HG03280 (cell line): ENCODE measurements at regions not wholly inside any gene's neighbourhood (a gene's known extent, or its start where the extent isn't known, plus 50 kb on each side); places are given as distances from the start of the nearest gene placed in this dataset.

Experiments used
- ATAC-seq: cut with Tn5 transposase; IDR thresholded peaks from one replicate; pipeline ENCODE4 v1.9.1; 2021; ENCODE audit warnings: mild to moderate bottlenecking, moderate library complexity; ENCODE audit not compliant: unreplicated experiment

DNA sequence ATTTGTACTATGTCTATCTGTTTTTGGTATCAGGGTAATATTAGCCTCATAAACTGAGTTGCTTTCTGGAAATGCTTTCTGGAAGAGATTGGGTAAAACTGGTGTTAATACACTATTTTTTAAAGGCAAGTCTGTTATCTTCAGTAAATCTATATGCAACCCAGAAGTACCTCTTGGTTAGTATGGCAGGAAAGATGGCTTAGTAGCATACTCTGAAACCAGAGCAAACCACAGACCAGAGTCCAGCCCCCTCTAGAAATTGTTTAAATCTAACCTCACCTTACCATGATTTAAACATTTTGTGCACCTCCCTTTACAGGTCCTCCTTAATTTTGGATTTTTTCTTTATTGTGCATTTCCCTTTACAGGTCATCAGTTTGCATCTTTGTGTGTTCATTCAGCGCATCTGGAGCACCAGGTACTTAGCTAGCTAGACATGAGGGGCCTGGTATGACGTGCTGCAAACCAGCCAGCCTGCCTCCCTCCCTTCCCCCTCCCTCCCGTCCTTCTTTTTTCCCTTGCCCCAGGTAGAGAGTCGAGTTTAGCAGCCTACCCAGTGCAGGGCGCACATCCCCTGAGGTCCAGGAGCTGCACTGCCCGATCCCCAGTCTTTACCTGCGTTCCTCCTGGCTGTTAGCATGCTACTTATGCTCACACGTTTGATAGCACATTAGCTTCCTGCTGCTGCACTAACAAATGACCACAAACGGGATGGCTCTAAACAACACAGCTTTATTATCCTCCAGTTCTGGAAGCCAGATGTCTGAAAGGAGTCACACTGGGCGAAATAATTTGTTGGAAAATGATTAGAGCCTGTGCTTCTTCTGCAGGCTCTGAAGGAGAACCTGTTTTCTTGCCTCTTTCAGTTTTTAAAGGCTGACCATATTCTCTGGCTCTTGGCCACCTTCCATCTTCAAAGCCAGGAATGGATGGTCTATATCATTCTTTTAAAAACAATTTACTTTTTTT is 299.9 kb upstream of the HABP2 start:
- ATAC-seq: no peak

DNA sequence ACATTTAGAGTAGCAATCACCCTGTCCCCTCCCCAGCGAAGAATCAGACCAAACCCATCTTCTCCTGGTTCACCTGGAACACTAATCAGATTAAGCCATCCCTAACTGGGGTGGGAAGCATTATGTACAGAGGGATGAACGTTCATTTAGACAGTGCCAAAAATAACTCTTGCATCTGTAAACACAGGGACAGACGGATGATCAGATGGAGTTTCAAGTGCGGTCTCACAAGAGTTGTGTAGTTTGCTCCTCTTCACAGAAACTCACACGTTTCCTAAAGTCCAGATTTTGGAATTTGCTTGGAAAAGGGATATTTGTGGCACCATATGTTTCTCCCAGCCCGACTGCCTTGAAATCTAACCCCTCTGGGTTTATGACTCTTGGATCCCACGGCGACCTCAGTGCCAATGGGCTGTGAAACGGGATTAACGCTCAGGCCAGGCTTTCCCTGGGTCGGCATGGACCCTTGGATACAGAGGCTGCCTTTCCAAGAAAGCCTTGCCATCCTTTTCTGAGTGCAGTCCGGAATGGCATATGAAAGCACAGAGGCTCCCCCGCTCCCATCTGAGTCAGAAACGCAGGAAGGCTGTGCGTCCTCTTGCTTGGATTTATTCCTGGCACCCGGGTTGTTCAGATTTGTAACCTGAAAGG is 293.2 kb upstream of the HABP2 start:
- no peak for ATAC-seq

DNA sequence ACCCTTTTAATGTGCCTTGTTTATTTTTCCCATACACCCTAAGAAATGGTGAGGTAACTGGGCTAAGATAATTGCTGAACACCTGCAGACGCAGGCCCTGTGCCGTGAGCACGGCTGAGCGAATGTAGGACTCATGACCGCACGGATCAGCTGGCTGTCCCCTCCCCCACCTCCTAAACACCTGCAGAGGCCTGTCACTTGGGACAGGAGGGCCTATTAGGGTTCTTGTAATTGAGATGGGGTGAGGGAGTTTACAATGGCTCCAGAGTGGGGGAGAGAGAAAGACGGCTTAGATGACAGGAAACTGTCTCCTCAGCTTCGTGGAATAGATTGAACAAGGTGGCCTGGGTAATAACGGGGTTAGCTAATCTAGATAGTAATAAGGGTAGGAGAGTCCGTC is 291.7 kb upstream of the HABP2 start:
- ATAC-seq: no peak

DNA sequence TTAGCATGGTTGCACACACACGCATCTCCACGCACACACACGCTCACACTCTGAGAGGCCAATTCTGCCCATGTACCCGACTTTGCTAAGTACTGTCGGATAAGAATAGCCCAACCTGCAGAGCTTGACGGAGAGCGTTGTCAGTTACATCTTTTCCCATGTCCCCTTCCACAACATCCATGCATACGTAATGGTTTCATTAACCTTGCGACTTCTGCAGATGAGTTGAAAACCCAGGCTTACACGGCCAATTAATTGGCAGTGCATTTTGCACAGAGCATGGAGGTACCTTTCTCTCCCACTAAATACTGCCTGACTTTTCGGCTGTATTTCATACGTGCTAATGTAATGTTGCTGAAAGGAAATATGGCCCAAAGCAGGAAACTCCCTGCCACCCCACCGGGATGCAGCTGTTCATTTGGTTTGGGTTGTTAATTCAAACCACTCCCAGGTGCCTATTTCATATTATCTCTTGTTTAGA is 291.2 kb upstream of the HABP2 start:
- no peak for ATAC-seq

DNA sequence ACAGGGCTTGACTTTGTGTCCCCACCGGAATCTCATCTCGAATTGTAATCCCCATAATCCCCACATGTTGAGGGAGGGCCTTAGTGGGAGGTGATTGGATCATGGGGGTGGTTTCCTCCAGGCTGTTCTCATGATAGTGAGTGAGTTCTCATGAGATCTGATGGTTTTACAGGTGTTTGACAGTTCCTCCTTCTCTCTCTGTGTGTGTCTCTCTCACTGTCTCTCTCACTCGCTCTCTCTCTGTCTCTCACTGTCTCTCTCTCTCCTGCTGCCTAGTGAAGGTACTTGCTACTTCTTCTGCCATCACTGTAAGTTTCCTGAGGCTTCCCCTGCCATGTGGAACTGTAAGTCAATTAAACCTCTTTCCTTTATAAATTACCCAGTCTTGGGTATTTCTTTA is 289.8 kb upstream of the HABP2 start:
- no peak for ATAC-seq

DNA sequence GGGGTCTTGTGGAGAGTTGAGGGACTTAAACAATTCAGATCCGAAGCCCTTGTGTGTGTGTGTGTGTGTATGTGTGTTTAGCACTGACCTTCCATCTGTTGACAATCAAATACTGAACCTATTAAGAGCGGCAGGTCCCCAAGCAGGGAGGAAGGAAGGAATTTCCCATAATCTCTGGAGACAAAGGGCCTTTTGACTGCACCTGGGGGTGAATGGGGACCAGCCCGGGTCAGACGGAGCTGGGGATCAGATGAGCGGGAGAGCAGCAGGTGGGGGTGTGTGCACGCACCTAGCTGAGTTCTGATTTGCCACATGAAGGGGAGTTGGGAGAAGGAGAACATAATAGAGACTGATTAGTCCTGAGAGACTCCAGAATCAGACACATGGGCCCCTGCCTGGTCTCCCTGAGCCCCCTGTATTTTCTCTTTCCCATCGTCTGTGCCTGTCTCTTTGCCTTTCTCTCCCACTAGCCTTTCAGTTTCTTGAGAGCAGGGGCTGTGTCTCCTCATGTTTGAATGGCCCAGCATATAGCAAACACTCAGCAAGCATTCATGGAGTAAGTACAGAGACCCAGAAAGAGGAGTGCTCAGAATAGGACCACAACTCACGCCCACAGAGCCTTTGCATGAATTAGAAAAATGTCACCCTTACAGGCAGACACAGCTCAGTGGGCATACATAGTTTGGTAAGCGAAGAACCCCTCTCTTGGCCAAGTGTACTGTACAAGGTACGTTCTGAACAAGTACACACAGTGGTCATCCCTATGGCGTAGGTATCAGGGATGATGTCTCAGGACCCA is 288.3 kb upstream of the HABP2 start:
- no peak for ATAC-seq

DNA sequence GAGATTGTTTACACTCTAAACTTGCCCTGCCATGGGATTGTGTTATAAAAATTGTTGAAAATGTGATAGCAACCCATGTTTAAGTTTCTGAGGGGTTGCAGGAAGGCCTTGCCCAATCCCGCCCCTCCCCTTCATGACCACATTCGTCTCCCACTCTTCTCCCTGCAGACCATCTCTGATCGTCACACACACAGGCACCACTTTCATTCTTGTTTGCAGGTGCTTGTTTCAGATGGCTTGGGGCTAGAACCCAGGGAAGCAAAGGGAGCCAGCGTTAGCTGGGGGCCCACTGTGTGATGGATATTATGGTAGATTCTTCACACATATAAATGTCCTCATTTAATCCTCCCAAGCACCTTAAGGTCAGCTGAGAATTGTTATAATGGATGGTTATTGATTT is 286.7 kb upstream of the HABP2 start:
- ATAC-seq: no peak

DNA sequence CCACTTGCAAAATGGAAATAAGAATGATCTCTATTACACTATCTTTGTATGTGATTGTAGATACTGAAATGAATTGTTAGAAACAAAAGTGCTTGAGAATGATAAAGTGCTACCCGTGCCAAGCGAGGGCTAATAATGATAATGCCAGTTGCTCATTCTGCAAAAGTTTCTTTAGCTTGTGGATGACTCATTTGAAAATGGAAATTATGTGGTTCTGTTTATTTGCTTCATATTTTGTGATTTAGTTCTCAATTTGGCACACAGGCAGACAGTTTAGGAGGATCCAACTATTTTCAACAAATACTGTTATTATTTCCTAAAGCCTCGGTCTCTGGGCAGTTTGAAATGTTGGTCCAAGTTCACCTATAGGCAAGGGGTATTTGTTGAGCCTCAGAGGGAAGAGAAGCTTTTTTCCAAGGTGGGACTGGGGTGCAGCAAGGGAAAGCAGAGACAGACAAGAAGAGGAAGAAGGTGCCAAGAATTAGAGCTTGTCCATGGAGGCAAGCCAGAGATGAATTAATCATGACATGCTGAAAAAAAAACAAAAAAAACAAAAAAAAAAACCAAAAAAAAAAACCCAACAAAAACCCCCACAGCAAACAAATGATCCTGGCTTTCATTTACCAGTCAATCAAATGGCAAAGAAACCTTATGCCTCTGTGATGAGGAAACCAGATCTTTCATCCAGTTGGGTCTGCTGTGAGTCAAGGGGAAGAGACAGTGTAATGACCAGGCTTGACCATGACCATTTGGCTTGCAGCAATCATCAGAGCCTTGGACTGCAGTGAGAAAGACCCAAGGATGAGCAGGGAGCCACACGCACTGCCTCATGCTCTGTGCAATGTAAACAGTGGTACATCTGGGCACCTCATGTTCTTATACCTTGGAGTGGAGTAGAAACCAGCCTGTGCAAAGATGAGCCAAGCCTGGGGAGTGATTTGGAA is 285.0 kb upstream of the HABP2 start:
- ATAC-seq: no peak

DNA sequence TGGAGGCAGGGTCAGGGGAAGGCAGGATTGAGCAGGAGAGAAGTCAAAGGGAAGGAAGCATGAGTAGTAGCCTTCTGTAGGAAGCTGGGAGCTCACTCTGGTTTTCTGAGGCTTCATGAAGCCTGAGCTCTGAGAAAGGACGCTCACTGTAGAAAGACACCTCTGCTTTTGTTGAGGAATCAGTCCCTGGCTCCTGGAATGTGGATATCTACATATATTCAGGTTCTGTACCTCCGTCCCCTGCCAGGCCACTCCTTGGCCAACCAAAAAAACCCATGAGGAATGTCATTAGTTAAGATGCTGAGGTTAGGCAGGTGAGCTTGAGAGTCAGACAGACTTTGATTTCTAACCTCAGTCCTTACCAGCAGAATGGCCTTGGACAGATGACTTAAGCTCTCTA is 283.5 kb upstream of the HABP2 start:
- ATAC-seq: no peak

DNA sequence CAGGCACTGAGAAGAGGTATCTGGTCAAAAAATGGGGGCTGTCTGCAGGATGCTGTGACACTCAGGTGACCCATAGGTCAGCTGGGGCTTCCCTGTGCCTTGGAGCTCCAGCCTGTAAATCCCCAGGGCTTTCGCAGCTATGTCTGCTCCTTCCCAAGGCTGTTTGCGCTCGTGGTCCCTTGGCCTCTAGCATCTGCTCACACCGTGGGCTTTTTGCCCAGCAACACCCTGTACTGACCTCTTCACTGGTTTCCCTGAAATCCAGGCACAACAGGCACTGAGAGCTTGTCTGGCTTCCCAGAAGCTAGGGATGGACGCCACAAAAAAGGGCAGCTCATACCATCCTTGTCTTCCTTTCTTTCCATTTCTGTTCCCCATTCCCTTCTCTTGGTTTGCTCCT is 280.3 kb upstream of the HABP2 start:
- ATAC-seq: no peak

DNA sequence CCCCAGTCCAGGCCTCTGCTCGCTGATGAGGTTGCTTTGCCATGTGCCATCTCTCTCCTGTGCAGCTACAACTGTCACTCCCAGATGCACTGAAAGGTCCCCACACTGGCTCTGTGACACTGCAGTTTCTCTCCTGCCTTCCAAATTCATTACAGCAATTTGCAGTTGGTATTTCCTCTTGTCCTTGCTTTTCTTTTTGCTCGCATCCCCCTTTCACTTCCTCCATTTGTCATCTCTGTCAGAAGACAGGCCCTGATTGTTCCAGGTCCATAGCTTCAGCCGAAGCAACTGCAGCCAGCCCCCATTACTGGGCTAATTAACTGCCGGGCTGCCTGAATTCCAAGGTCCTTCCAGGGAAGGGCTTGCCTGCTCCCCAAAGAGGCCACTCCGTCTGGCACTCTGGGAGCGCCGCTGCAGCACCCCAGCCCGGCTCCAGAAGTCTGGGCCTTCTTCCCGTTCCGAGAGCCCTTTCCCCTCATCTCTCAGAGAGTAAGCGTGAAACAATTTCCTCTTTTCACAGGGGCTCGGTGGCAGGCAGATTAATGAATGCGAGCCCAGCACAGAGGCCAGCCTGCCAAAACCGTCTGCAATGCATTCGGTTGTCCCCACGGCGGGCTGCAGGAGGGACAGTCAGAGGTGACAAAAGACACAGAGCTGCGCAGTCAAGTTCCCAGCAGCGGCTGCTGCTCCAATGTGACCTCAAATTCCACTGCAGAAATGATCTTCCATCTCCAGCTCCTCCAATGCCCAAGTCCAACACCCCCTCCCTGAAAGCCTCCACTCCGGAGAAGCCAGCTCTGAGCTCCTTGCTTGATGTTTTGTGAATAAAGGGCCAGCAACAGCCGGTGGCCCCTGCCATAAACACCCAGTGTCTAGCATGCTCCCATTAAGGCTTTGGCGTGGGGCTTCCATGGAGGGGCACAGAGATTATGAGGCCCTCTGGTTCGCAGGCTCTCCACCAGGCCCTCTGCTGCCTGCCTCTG is 279.4 kb upstream of the HABP2 start:
- no peak for ATAC-seq

DNA sequence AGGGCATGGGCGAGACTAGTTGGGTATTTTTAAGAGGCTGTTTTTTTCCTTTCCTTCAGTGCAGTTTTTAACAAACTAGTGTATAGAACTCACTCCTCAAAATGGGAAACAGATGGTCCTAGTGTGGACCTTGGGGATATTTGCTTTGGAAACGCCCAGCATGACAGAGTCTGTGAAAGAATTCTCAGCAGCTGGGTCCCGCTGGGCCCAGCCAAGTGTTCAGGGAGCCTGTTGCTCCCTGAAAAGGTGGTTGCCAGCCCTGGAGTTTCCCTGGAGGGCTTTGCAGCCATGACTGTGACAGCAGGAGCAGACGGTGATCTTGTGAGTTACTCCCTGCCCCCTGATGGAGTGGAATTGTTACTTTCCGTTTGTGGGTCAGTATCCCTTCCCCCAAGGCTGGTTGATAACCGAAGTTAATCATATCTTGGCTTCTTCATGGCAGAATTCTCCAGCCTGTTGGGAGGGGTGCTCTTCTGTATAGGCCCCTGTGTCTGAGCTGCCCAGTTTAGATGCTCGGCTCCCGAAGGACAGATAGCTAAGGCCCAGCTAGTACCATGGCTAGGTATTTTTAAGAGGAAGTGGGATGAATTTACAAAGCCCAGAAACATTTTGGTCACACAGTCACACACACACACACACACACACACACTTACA is 278.6 kb upstream of the HABP2 start:
- ATAC-seq: no peak

DNA sequence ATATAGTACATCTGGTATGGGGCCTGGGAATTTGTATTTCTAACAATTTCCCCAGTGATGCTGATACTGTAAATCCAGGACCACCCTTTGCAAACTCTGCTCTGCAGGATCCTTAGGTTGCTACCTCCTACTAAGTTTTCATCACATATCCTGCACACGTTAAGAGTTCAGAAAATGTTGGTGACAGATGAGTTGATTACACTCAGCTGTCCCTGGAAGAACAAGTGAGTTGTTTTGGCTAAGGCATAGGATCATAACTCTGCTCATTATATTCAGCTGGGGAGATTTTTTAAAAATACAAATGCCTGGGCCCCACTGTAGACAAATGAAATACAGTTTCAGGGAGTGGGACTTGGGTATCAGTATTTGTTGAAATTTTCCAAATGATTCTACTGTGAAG is 274.6 kb upstream of the HABP2 start:
- no peak for ATAC-seq

DNA sequence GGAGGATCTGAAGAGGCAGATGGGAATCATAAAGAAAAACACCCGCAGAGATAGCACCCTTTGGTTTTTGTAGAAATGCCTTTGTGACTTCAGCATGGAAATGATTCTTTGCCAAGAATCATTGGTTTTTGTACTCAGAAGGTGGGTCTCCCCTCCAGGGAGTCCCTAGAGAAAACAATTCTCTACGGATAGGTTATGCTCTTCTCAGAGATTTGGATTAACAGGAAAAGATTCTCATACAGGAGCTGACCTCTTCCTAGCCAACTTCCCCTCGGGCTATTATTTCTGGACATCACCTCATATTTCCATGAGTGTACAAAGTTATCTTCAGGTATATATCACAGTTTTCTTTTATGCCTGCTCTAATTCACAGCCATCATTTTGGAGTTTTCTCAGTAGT is 274.2 kb upstream of the HABP2 start:
- ATAC-seq: no peak

DNA sequence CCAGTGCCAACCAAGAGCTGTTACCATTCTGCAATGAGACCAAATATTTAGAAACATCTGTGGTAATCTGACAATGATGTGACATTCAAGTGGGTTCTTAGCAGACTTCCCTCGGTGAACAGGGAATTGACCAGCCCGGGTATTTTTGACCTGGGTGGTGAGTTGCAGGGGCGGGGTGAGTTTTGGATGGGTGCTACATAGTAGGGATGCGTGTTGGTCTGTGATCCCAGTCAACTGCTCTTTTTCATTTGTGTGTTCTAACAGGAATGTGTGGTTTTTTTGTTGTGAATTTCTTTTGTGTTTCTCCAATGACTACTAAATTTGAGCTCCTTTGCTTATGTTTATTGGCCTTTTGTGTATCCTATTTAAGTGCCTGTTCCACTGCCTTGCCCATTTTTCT is 273.6 kb upstream of the HABP2 start:
- no peak for ATAC-seq

DNA sequence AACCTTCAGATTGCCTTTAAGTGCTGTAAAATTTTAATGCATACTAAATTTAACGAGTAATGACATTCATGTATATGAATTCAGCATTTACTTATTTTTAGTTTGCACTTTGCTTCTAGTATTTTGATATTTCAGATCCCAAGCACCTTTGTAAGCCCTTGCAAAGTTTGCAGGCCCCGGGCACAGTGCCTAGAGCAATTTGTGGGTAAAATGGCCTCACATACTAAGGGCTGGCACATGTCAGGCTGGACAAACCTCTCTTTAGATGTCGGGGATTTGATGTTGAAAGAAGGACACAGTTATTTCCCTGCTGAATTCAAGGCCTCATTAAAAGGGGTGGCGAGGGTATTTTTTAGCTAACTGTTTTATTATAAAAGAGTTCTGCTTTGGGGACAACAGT is 270.3 kb upstream of the HABP2 start:
- no peak for ATAC-seq

DNA sequence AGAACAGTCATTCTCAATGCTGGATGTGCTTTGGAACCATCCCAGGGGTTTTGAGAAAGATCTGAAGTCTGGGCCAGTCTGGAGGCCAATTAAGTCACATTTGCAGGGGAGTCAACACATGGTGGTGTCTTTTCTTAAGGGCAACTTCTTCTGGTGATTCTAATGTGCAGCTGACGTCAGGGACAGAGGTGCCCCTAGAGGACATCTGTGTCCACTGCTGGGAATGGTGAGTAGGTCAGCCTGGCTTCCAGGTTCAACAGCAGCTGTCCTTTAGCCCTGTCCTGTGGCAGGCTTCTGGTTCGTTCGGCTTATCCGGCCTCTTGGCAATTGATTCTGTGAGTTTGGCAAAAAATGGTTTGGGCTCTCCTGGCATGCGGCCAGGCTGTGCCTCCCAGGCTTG is 269.7 kb upstream of the HABP2 start:
- ATAC-seq: no peak

DNA sequence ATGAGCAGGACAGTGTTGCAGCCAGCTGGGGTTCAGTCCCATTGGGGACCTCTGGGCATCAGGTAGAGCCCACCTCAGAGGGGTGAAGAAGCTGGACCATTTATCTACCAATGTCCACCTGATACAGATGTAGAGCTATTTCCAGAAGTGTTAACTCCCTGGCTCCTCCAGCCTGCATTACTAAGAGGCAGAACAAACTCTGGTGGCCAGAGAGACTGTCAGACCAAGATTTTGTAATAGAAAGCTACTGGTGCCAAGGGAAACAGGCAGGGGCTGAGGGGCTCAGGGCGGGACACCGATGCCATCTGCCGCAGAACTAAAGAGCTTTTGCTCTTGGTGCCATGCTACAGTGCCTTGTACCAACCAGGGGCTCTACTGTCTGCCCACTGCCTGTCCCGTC is 268.2 kb upstream of the HABP2 start:
- ATAC-seq: no peak

DNA sequence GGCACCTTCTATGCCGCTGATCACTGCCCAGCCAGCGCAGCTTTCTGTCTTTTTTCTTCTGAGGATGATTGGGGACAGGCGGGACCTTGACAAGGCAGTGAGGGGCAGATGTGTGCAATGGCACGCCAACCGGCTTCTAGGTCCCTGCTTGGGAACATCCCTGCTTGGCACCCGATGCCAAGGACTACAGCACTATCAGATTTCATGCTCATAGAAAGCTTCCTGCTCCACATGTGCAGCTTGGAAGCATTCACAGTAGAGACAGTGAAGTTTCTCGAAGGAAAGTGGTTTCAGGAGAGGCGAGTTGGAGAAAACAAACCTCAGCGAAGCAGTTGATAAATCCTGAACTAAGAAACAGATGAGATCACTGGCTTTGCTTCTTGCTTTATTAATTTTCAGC is 267.5 kb upstream of the HABP2 start:
- no peak for ATAC-seq
